ENCODE measurements at regions not wholly inside any gene's neighbourhood (a gene's known extent, or its start where the extent isn't known, plus 50 kb on each side); places are given as distances from the start of the nearest gene placed in this dataset.

DNA sequence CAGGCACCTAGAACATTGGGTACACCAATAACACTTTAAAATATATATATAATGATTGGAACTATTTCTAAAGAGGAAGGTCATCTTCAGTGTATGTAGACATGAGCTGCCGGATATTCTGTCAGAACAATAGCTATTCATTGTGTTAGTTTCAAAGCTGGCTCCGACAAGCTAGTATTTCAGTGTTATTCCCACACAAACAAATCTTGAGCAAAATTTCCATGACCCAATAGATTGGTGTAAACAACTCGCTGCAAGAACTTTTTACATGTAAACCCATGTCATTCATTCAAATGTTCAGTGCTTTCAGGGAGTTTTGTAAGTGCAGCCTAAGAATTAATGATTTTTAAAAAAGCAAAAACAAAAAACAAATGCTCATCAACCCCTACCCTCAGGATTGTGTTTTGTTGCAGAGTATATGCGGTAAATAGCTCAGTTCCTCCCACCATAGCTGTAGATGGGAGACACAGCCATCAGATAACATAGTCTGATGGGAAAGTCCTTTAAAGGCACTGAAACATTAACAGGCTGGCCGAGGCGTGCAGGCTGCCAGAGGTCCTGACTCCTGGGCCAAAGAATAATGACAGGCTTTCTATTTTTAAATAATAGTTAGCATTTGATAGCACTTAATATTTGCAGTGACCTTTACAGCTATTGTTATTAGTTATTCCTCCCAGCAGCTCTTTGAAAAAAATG is 150.3 kb upstream of the ARHGAP5 start:
- no peaks in the 10 kb centered on the region for H3K4me1 Mint-ChIP-seq (ENCODE audit: low read depth, unreplicated experiment)
- no peak overlapping the region for H3K27ac Mint-ChIP-seq (ENCODE audit: unreplicated experiment)

DNA sequence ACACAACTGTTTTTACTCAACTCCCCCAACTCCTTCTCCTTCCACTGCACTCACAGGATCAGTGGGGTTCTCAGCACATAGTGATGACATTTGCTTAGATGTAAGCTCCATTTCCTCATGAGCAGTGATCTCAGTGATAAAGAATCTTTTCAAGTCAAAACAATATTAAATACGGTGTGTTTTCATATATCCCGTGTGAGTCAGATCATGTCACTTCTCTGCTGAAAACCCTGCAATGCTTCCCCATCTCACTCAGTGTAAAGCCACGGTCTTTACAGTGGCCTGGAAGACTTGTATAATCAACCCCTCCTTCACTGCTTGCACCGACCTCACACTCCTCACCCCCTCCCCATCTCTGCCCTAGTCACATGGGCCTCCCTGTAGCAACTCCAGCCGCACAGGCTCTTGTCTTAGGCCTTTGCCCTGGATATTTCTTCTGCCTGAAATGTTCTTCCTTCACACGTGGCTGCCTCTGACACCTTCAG is 149.7 kb upstream of the ARHGAP5 start:
- BruUV-seq (replicated peaks) = no TSS peak
- H3K27me3 Mint-ChIP-seq (ENCODE audit: insufficient read depth, unreplicated experiment) = no peaks in the 10 kb centered on the region
- POLR2A ChIA-PET = no interaction called here
- no peak for DNase-seq
- CTCF ChIA-PET = no interaction called here
- H3K9me3 Mint-ChIP-seq (ENCODE audit: unreplicated experiment) = no peaks in the 10 kb centered on the region
- TF ChIP-seq, protein P1, sequence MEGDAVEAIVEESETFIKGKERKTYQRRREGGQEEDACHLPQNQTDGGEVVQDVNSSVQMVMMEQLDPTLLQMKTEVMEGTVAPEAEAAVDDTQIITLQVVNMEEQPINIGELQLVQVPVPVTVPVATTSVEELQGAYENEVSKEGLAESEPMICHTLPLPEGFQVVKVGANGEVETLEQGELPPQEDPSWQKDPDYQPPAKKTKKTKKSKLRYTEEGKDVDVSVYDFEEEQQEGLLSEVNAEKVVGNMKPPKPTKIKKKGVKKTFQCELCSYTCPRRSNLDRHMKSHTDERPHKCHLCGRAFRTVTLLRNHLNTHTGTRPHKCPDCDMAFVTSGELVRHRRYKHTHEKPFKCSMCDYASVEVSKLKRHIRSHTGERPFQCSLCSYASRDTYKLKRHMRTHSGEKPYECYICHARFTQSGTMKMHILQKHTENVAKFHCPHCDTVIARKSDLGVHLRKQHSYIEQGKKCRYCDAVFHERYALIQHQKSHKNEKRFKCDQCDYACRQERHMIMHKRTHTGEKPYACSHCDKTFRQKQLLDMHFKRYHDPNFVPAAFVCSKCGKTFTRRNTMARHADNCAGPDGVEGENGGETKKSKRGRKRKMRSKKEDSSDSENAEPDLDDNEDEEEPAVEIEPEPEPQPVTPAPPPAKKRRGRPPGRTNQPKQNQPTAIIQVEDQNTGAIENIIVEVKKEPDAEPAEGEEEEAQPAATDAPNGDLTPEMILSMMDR (IDR thresholded peaks at IDR 0.05; ENCODE audit: insufficient read depth in 1 of 2, low read depth in 1 of 2, low read length in 1 of 2, severe bottlenecking in 1 of 2, unreplicated experiment in 1 of 2) = no peak
- intact Hi-C loops (cut with micrococcal nuclease; ENCODE audit: unreplicated experiment) = loop anchor here (2.0 kb wide), 1 partner anchor 325 kb away; no protein-coding TSS in a partner anchor
- Histone ChIP-seq H3K27me3 (replicated peaks; ENCODE audit: control insufficient read depth, insufficient read depth, low read length) (no peaks in the 10 kb centered on the region), H3K36me3 (ENCODE audit: control insufficient read depth, insufficient read depth, low read length) (no peaks in the 10 kb centered on the region), H3K4me1 (peaks cover 9% of the 10 kb centered on the region; the same call in 1 of the 2 replicates), H3K9me3 (no peaks in the 10 kb centered on the region), H3K4me3 (ENCODE audit: low read depth, low read length) (no peak overlapping the region)
- peaks cover 7% of the 10 kb centered on the region for H3K36me3 Mint-ChIP-seq (ENCODE audit: insufficient read depth, unreplicated experiment)
- H3K4me3 Mint-ChIP-seq (ENCODE audit: unreplicated experiment) = no peak overlapping the region
- H3K4me1 Mint-ChIP-seq (ENCODE audit: low read depth, unreplicated experiment) = peaks cover 2% of the 10 kb centered on the region
- no peak overlapping the region for H3K27ac Mint-ChIP-seq (ENCODE audit: unreplicated experiment)

More for the DNA sequence above, 150.3 kb upstream of the ARHGAP5 start:
- Histone ChIP-seq H3K4me3 (ENCODE audit: low read depth, low read length) (no peak overlapping the region), H3K9me3 (no peaks in the 10 kb centered on the region), H3K36me3 (ENCODE audit: control insufficient read depth, insufficient read depth, low read length) (no peaks in the 10 kb centered on the region), H3K4me1 (peaks cover 9% of the 10 kb centered on the region; the same call in 1 of the 2 replicates), H3K27me3 (replicated peaks; ENCODE audit: control insufficient read depth, insufficient read depth, low read length) (no peaks in the 10 kb centered on the region)
- BruUV-seq (replicated peaks) = no TSS peak
- no peak overlapping the region for H3K4me3 Mint-ChIP-seq (ENCODE audit: unreplicated experiment)
- no peaks in the 10 kb centered on the region for H3K9me3 Mint-ChIP-seq (ENCODE audit: unreplicated experiment)
- intact Hi-C loops (cut with micrococcal nuclease; ENCODE audit: unreplicated experiment) = loop anchor here (2.0 kb wide), 1 partner anchor 326 kb away; no protein-coding TSS in a partner anchor
- no peaks in the 10 kb centered on the region for H3K27me3 Mint-ChIP-seq (ENCODE audit: insufficient read depth, unreplicated experiment)
- TF ChIP-seq, protein P1 (IDR thresholded peaks at IDR 0.05; ENCODE audit: insufficient read depth in 1 of 2, low read depth in 1 of 2, low read length in 1 of 2, severe bottlenecking in 1 of 2, unreplicated experiment in 1 of 2) = no peak
- H3K36me3 Mint-ChIP-seq (ENCODE audit: insufficient read depth, unreplicated experiment) = peaks cover 7% of the 10 kb centered on the region
- POLR2A ChIA-PET = no interaction called here
- no peak for DNase-seq
- CTCF ChIA-PET = no interaction called here

DNA sequence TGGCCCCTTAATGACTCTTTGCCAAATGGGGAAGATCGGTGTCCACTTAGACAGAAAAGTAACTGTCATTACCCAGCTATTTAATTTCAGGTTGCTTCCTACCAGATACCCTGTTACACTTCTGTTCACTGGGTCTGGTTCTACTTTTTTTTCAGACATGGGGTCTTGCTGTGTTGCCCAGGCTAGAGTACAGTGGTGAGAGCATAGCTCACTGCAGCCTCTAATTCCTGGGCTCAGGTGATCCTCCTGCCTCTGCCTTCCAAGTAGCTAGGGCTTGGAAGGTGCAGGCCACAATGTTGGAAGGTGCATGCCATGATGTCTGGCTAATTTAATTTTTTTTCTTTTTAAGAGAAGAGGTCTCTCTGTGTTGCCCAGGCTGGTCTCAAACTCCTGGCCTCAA is 147.0 kb upstream of the ARHGAP5 start:
- CTCF ChIA-PET = no interaction called here
- peaks cover 21% of the 10 kb centered on the region for H3K4me1 ChIP-seq
- Mint-ChIP-seq H3K9me3 (ENCODE audit: unreplicated experiment) (no peaks in the 10 kb centered on the region), H3K27me3 (ENCODE audit: insufficient read depth, unreplicated experiment) (no peaks in the 10 kb centered on the region), H3K4me1 (ENCODE audit: low read depth, unreplicated experiment) (peaks cover 17% of the 10 kb centered on the region), H3K4me3 (ENCODE audit: unreplicated experiment) (no peak overlapping the region), H3K27ac (ENCODE audit: unreplicated experiment) (peak overlapping the region; percentile 64), H3K36me3 (ENCODE audit: insufficient read depth, unreplicated experiment) (peaks cover 7% of the 10 kb centered on the region)
- no TSS peak for BruUV-seq (replicated peaks)
- H3K9me3 ChIP-seq = no peaks in the 10 kb centered on the region
- TF ChIP-seq, protein P1 (IDR thresholded peaks at IDR 0.05; ENCODE audit: insufficient read depth in 1 of 2, low read depth in 1 of 2, low read length in 1 of 2, severe bottlenecking in 1 of 2, unreplicated experiment in 1 of 2) = no peak
- no peaks in the 10 kb centered on the region for H3K36me3 ChIP-seq (ENCODE audit: control insufficient read depth, insufficient read depth, low read length)
- intact Hi-C loops (cut with micrococcal nuclease; ENCODE audit: unreplicated experiment) = loop anchor here (10.0 kb wide), 1 partner anchor 225 kb away; no protein-coding TSS in a partner anchor
- no peaks in the 10 kb centered on the region for H3K27me3 ChIP-seq (replicated peaks; ENCODE audit: control insufficient read depth, insufficient read depth, low read length)
- no peak for DNase-seq
- POLR2A ChIA-PET = no interaction called here
- H3K4me3 ChIP-seq (ENCODE audit: low read depth, low read length) = no peak overlapping the region

Data from Caco-2 (cell line).